Fibroblast of lung (primary cell): ENCODE measurements at regions not wholly inside any gene's neighbourhood (a gene's known extent, or its start where the extent isn't known, plus 50 kb on each side); places are given as distances from the start of the nearest gene placed in this dataset.

Source experiments
- EZH2 ChIP-seq: IDR thresholded peaks from 2 replicates; pipeline ENCODE4 v1.5.1; 2012; ENCODE audit warnings: low read length, control low read depth, mild to moderate bottlenecking; ENCODE audit errors: missing control alignments
- TF ChIP-seq, protein P1 (sequence below), 2 donors: IDR thresholded peaks in 1 of 2; conservative IDR thresholded peaks in 1 of 2; 1 replicate in 1 of 2; 2 replicates in 1 of 2; pipeline ENCODE4 v1.5.1; 2011 to 2012; ENCODE audit warnings: low read length in 2 of 2, control low read depth in 1 of 2, inconsistent platforms in 1 of 2, low read depth in 1 of 2, mild to moderate bottlenecking in 1 of 2

DNA sequence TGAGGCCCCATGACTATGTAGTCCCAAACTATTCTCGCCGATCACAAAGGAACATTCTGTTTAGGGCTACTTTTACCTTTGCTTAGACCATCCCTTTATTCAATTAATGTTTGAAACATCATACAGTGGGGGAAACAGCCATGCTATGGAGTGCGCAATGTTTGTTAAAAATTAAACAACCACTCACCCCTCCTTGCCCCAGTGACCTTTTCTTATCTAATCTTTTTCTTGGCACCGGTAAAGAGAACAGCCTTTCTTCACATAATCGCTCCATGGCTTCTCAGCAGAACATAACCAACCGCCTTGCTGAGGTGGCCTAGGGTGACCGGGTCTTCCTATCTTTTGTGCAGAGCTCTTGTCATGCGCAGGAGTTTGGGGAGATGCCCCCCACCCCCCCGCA is 152.6 kb downstream of the VCX3A start:
- TF ChIP-seq, protein P1, sequence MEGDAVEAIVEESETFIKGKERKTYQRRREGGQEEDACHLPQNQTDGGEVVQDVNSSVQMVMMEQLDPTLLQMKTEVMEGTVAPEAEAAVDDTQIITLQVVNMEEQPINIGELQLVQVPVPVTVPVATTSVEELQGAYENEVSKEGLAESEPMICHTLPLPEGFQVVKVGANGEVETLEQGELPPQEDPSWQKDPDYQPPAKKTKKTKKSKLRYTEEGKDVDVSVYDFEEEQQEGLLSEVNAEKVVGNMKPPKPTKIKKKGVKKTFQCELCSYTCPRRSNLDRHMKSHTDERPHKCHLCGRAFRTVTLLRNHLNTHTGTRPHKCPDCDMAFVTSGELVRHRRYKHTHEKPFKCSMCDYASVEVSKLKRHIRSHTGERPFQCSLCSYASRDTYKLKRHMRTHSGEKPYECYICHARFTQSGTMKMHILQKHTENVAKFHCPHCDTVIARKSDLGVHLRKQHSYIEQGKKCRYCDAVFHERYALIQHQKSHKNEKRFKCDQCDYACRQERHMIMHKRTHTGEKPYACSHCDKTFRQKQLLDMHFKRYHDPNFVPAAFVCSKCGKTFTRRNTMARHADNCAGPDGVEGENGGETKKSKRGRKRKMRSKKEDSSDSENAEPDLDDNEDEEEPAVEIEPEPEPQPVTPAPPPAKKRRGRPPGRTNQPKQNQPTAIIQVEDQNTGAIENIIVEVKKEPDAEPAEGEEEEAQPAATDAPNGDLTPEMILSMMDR (conservative IDR thresholded peaks at IDR 0.05 in 1 of 2, IDR thresholded peaks at IDR 0.05 in 1 of 2; ENCODE audit: low read depth in 1 of 2, low read length in 2 of 2) = no peak
- TF ChIP-seq EZH2 = no peak
